ENCODE measurements at regions not wholly inside any gene's neighbourhood (a gene's known extent, or its start where the extent isn't known, plus 50 kb on each side); places are given as distances from the start of the nearest gene placed in this dataset.

DNA sequence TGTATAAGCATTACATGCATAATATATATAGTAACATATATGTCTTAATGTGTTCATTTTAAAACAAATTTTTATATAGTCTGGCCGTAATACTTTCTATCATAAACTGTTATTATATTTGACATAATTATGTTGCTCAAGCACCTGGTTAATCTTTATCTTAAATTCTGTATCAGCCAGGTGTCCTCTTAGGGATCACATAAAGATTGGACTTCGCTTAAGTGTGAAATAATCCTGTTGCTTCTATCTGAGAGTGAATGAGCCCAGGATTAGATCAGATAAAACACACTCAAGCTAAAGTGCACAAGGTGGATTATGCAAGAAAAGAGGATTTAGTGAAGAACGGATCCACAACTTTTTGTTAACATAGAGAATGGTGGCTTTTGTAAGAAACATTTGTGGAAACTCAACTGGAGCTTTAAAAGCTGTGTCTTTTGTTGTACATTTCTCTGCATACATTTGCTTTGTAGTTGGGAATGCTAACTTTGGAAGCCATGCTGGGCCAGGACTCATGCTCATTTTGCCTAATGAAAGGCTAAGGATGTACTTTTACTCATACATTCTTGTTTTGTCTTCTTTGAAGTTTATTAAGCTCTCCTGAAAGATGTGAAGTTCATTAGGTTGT is 437.8 kb downstream of the ZIC1 start:
- TF ChIP-seq, protein P1, sequence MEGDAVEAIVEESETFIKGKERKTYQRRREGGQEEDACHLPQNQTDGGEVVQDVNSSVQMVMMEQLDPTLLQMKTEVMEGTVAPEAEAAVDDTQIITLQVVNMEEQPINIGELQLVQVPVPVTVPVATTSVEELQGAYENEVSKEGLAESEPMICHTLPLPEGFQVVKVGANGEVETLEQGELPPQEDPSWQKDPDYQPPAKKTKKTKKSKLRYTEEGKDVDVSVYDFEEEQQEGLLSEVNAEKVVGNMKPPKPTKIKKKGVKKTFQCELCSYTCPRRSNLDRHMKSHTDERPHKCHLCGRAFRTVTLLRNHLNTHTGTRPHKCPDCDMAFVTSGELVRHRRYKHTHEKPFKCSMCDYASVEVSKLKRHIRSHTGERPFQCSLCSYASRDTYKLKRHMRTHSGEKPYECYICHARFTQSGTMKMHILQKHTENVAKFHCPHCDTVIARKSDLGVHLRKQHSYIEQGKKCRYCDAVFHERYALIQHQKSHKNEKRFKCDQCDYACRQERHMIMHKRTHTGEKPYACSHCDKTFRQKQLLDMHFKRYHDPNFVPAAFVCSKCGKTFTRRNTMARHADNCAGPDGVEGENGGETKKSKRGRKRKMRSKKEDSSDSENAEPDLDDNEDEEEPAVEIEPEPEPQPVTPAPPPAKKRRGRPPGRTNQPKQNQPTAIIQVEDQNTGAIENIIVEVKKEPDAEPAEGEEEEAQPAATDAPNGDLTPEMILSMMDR (IDR thresholded peaks at IDR 0.05) = no peak
- no peak for TF ChIP-seq POLR2A (IDR thresholded peaks at IDR 0.05)
